ENCODE measurements at regions not wholly inside any gene's neighbourhood (a gene's known extent, or its start where the extent isn't known, plus 50 kb on each side); places are given as distances from the start of the nearest gene placed in this dataset.
"Not testable (repeated sequence)": the region's sequence is repeated elsewhere in the genome, so short reads cannot be mapped to it uniquely, and the experiment has no call there.

DNA sequence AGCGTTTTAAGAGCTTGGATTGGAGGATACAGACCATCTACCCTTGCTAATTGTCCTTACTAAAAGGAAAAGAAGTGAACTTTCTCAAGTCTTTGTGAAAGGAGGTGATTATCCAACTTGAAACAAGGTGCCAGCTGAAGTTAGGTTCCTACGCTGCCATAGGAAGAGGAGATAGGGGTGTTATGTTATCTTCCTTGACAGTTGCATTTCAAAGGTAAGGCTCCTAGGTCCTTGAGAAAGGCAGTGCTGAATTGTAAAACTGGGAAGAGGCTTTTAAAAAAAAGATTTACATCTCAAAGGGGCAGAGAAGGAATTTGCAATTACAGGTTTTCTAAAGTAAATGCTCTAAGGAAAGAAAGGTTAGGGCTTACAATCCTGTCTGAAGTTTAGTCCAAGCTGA lies 810.2 kb upstream of the LRATD1 start:
- no peak for DNase-seq (ENCODE audit: low spot score)
- TF ChIP-seq, protein P1, sequence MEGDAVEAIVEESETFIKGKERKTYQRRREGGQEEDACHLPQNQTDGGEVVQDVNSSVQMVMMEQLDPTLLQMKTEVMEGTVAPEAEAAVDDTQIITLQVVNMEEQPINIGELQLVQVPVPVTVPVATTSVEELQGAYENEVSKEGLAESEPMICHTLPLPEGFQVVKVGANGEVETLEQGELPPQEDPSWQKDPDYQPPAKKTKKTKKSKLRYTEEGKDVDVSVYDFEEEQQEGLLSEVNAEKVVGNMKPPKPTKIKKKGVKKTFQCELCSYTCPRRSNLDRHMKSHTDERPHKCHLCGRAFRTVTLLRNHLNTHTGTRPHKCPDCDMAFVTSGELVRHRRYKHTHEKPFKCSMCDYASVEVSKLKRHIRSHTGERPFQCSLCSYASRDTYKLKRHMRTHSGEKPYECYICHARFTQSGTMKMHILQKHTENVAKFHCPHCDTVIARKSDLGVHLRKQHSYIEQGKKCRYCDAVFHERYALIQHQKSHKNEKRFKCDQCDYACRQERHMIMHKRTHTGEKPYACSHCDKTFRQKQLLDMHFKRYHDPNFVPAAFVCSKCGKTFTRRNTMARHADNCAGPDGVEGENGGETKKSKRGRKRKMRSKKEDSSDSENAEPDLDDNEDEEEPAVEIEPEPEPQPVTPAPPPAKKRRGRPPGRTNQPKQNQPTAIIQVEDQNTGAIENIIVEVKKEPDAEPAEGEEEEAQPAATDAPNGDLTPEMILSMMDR (IDR thresholded peaks at IDR 0.05; ENCODE audit: borderline replicate concordance, control extremely low read depth, extremely low read depth, insufficient read depth, missing control alignments), result no peak
- in situ Hi-C loops (cut with MboI; ENCODE audit: low sequenced_read_pairs, unreplicated experiment), result no loop called here

DNA sequence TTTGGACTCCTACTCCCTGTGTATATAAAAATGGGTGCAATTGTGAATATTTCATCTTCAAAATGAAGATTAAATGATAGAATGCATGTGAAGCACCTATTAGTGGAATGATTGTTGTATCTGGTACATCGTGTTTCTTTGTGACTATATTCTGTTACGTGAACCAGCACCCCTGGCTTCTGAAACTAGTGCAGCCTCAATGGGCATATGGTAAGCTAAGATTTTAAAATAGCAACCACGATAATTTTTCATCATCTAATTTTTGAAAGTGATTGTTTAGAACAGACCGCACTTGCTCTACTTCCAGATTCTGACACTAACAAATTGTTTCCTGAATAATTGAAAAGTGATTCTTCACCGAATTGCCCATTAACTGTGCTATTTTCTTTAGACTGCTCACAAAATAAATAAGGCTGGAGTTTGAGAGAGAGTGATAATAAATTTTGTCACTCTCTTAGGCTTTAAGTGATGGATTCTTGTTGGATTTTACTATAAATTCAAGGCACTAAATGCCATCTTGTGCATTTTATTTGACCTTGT lies 806.1 kb upstream of the LRATD1 start:
- no peak for DNase-seq (ENCODE audit: low spot score)
- TF ChIP-seq, protein P1 (IDR thresholded peaks at IDR 0.05; ENCODE audit: borderline replicate concordance, control extremely low read depth, extremely low read depth, insufficient read depth, missing control alignments), result no peak
- in situ Hi-C loops (cut with MboI; ENCODE audit: low sequenced_read_pairs, unreplicated experiment), result no loop called here

DNA sequence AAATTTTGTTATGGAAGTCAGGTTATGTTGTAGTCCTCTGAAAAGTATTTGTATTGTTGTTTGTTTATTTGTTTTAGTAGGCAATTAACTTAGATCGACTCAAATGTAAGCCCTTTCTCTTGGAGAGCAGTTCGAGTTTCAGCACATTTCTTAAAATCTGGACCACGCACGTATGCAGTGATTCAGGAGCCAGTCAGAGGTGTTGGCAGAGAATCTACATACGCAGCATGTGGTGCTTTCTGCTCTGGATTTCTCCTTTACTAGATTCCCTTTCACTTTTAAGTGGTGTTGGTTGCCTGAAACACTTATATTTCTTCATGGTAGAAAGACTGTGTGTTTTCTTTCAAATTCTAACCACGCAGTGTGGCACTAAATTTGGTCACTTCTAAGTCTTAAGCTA lies 773.9 kb upstream of the LRATD1 start:
- TF ChIP-seq, protein P1 (IDR thresholded peaks at IDR 0.05; ENCODE audit: borderline replicate concordance, control extremely low read depth, extremely low read depth, insufficient read depth, missing control alignments), result no peak
- in situ Hi-C loops (cut with MboI; ENCODE audit: low sequenced_read_pairs, unreplicated experiment), result no loop called here
- no peak for DNase-seq (ENCODE audit: low spot score)

DNA sequence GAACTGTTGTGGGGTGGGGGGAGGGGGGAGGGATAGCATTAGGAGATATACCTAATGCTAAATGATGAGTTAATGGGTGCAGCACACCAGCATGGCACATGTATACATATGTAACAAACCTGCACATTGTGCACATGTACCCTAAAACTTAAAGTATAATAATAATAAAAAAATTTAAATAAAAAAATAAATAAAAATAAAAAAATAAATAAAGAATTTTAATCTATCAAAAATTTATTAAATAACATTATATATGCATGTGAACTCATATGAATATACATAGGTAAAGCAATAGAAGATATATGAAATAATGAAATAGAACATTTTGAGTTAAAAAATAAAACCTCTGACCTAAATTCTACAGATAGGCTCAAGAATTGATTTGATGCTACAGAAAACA lies 764.2 kb upstream of the LRATD1 start:
- DNase-seq (ENCODE audit: low spot score); in situ Hi-C loops (cut with MboI; ENCODE audit: low sequenced_read_pairs, unreplicated experiment): not testable (repeated sequence)

DNA sequence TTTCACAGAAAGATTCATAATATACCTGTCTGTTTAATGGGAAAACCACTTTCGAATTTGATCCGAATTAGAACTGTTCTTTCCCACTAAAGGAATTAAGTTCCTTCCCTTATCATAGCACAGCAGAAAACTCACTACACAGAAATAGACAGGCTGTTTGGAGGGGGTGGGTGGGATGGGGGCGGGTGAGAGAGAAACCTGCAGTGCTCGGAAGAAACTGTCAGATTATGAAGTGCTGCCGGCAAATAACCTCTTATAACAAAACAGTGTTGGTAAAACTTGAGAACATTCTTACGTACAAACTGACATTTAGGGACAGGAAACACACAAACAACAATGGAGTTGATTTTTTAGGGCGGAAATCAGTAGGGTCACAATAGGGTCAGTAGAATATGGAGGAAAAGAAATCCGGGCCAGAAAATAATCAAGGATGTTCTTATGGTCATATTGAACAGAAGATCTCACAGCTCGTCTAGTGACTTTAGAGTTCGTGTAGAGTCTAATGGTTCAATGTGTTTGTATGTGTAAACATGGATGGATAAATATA lies 756.0 kb upstream of the LRATD1 start:
- in situ Hi-C loops (cut with MboI; ENCODE audit: low sequenced_read_pairs, unreplicated experiment), result no loop called here
- no peak for DNase-seq (ENCODE audit: low spot score)
- TF ChIP-seq, protein P1 (IDR thresholded peaks at IDR 0.05; ENCODE audit: borderline replicate concordance, control extremely low read depth, extremely low read depth, insufficient read depth, missing control alignments), result no peak

DNA sequence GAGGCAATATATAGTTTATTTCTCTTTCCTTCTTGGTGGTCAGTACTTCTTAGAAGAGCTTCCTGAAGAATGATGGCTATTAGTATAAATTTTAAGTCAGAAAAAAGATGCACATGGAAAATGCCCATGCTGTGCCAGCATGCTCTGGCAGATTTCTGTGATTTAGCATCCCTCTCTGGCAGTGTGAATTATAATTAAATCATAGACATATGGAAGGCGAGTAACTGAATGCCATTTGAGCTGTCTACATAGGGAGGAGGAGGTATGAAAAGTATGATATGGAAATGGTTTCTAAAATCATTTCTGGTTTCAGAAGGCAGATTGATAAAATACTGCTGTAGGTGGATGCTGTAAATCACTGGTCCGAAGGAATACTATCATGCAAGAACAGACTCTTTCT lies 754.9 kb upstream of the LRATD1 start:
- in situ Hi-C loops (cut with MboI; ENCODE audit: low sequenced_read_pairs, unreplicated experiment), result no loop called here
- TF ChIP-seq, protein P1 (IDR thresholded peaks at IDR 0.05; ENCODE audit: borderline replicate concordance, control extremely low read depth, extremely low read depth, insufficient read depth, missing control alignments), result no peak
- DNase-seq (ENCODE audit: low spot score), result no peak

DNA sequence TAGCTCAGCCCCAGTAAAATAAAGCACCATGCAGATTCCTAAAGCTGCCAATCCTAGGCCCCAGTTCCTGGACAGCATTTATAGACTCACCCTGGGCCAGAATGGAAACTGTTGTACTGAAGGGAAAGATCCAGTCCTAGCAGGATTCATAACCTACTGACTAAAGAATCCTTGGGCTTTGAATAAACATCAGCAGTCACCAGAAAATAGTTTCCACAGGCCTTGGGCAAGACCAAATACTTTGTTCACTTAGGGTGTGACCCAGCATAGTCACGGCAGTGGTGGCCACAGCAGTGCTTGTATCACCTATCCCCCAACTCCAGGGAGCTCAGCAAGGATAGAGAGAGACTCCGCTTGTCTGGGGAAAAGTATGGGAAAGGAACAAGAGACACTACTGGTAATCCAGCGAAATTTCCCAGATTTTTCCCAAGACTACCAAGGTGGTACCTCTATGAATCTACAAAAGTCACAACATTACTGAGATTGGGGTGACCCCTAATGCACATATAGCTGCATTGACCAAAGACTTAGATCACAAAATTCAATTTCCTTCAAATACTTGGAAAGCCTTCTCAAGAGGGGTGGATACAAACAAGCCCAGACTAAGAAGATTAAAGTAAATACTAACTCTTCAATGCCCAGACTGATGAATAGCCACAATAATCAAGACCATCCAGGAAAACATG lies 748.1 kb upstream of the LRATD1 start:
- TF ChIP-seq, protein P1 (IDR thresholded peaks at IDR 0.05; ENCODE audit: borderline replicate concordance, control extremely low read depth, extremely low read depth, insufficient read depth, missing control alignments), result no peak
- no peak for DNase-seq (ENCODE audit: low spot score)
- in situ Hi-C loops (cut with MboI; ENCODE audit: low sequenced_read_pairs, unreplicated experiment), result no loop called here
